GM12891 (cell line): ENCODE measurements at regions not wholly inside any gene's neighbourhood (a gene's known extent, or its start where the extent isn't known, plus 50 kb on each side); places are given as distances from the start of the nearest gene placed in this dataset.
A peak's percentile ranks its signal among the peaks of the same experiment; 100 is the strongest.

ENCODE experiments used
- DNase-seq: peaks from one replicate; pipeline ENCODE4 v3.0.0; 2011; ENCODE audit warnings: low spot score; ENCODE audit not compliant: insufficient read length
- FAIRE-seq: peaks from 2 replicates; lab custom pipeline; 2011; peaks lifted over from hg19 to GRCh38; lab: Jason Lieb, UNC
- PAX5 ChIP-seq: IDR thresholded peaks from 2 replicates; pipeline ENCODE4 v1.6.1; 2011; ENCODE audit warnings: low read length, moderate library complexity, mild to moderate bottlenecking; ENCODE audit not compliant: insufficient read depth, severe bottlenecking
- POLR2A ChIP-seq: IDR thresholded peaks from 2 replicates; pipeline ENCODE4 v1.6.1; 2011; ENCODE audit warnings: low read depth, low read length, control low read depth
- POLR2AphosphoS5 ChIP-seq: IDR thresholded peaks from 2 replicates; pipeline ENCODE4 v1.6.1; 2011; ENCODE audit warnings: low read depth, low read length, control low read depth
- POU2F2 ChIP-seq: IDR thresholded peaks from 2 replicates; pipeline ENCODE4 v1.6.1; 2011; ENCODE audit warnings: low read depth, mild to moderate bottlenecking, control low read depth, low read length, moderate library complexity
- SPI1 ChIP-seq: IDR thresholded peaks from 2 replicates; pipeline ENCODE4 v1.6.1; 2011; ENCODE audit warnings: low read depth, low read length, control low read depth
- TAF1 ChIP-seq: IDR thresholded peaks from 2 replicates; pipeline ENCODE4 v1.6.1; 2011; ENCODE audit warnings: low read depth, low read length, control low read depth

- DNase-seq: no peak
- TF ChIP-seq PAX5 (no peak), TAF1 (no peak), POLR2AphosphoS5 (no peak), POLR2A (no peak), POU2F2 (no peak), SPI1 (no peak)
- FAIRE-seq: no peak
Measured at GRCh38 chr21:35232545-35233176, 183.6 kb upstream of the RUNX1 start.

GRCh38 chr21:35231090-35231489, 182.0 kb upstream of the RUNX1 start:
- FAIRE-seq (no peak), DNase-seq (no peak)
- no peak for TF ChIP-seq POLR2AphosphoS5
- TF ChIP-seq TAF1: no peak
- no peak for TF ChIP-seq POLR2A
- no peak for TF ChIP-seq SPI1
- TF ChIP-seq PAX5: no peak
- TF ChIP-seq POU2F2: no peak

- FAIRE-seq (no peak), DNase-seq (no peak)
- no peak for TF ChIP-seq POLR2AphosphoS5
- no peak for TF ChIP-seq SPI1
- no peak for TF ChIP-seq POLR2A
- no peak for TF ChIP-seq PAX5
- no peak for TF ChIP-seq TAF1
- no peak for TF ChIP-seq POU2F2
Measured at GRCh38 chr21:35229290-35229689, 180.2 kb upstream of the RUNX1 start.

- no peak for DNase-seq
Measured at GRCh38 chr21:35227786-35228185, 178.7 kb upstream of the RUNX1 start.

GRCh38 chr21:35226968-35227744, 178.1 kb upstream of the RUNX1 start:
- peak; percentile 33; the same call in 1 of the 2 replicates for TF ChIP-seq SPI1
- no peak for TF ChIP-seq PAX5
- TF ChIP-seq POU2F2: peak; percentile 96
- TF ChIP-seq POLR2AphosphoS5: no peak
- TF ChIP-seq TAF1: no peak
- peak; percentile 76 for FAIRE-seq
- DNase-seq: no peak

More at GRCh38 chr21:35227786-35228185, 178.7 kb upstream of the RUNX1 start:
- FAIRE-seq: peak; percentile 78
- no peak for TF ChIP-seq POLR2AphosphoS5

GRCh38 chr21:35226328-35226727, 177.2 kb upstream of the RUNX1 start:
- FAIRE-seq (no peak), DNase-seq (no peak)
- TF ChIP-seq POLR2A (no peak), SPI1 (no peak), POU2F2 (no peak), POLR2AphosphoS5 (no peak)

- no peak for DNase-seq
- TF ChIP-seq POLR2AphosphoS5 (no peak), POU2F2 (no peak), SPI1 (no peak), PAX5 (no peak), POLR2A (no peak), TAF1 (no peak)
Measured at GRCh38 chr21:35225573-35225972, 176.5 kb upstream of the RUNX1 start.

GRCh38 chr21:35223480-35224156, 174.5 kb upstream of the RUNX1 start:
- DNase-seq: no peak
- FAIRE-seq: no peak
- no peak for TF ChIP-seq PAX5
- TF ChIP-seq POU2F2: no peak
- no peak for TF ChIP-seq SPI1
- no peak for TF ChIP-seq POLR2AphosphoS5
- TF ChIP-seq TAF1: no peak

More at GRCh38 chr21:35225573-35225972, 176.5 kb upstream of the RUNX1 start:
- no peak for FAIRE-seq

- no peak for TF ChIP-seq POLR2A
- TF ChIP-seq PAX5: no peak
- TF ChIP-seq SPI1: peak; percentile 76
- no peak for TF ChIP-seq POLR2AphosphoS5
- DNase-seq (no peak), FAIRE-seq (no peak)
Measured at GRCh38 chr21:35222541-35222941, 173.4 kb upstream of the RUNX1 start.
